GM18951 (cell line): ENCODE measurements at regions not wholly inside any gene's neighbourhood (a gene's known extent, or its start where the extent isn't known, plus 50 kb on each side); places are given as distances from the start of the nearest gene placed in this dataset.

Experiments
- POLR2A ChIP-seq: IDR thresholded peaks from 4 replicates; pipeline ENCODE4 v1.6.1; 2011; ENCODE audit warnings: mild to moderate bottlenecking; ENCODE audit not compliant: insufficient read length, insufficient read depth; ENCODE audit errors: extremely low read depth
- in situ Hi-C: fragments of 300-500 bp; cut with MboI; formaldehyde crosslinking; loops from one replicate; pipeline ENCODE4 v1.12.0; 2022; ENCODE audit warnings: low sequenced_read_pairs, mixed read lengths, inconsistent platforms; ENCODE audit not compliant: unreplicated experiment

DNA sequence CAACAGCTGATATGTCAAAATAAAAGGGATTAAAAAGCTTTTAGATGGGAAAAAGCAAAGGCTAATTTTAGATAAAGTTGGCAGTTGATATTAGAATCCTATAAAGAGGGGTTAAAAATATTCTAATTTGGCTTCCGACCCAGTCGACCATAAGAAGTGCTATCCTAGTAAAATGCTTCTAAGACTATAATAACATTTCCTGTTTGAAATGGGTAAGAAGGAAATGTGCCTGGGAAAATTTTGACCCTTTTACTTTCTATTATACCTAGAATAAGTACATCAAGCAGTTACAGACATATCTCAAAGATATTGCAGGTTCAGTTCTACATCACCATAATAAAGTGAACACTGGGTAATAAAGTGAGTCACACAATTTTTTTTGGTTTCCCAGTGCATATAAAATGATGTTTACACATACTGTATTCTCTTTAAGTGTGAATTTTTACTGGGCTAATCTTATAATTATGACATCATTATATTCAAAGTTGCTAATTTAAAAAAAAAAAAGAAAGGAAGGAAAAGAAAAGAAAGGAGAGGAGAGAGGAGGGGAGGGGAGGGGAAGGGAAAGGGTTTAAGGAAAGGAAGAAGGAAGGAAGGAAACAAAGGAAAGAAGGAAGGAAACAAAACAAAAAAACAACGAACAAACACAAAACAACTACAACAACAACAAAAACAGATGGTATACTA lies 308.2 kb upstream of the NR5A2 start:
- TF ChIP-seq POLR2A: no peak
- in situ Hi-C loops: no loop called here

DNA sequence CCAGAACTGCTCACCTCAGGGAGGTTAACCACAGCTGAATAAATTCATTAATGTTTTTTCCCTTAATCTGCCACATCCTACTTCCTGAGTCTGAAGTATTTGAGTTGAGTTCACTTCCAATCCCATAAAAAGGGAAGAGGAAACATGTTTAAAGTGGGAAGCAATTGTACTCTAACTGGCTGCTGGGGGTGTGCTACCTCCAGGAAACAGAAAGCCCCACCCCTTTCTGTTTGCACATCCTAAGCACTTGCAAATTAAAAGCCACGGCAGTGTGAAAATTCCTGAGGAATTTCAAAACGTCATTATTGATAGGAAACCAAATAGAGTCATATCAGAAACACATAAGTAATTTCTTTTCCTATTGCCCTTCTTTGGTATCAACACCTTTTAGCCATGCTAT lies 307.0 kb upstream of the NR5A2 start:
- in situ Hi-C loops: no loop called here

DNA sequence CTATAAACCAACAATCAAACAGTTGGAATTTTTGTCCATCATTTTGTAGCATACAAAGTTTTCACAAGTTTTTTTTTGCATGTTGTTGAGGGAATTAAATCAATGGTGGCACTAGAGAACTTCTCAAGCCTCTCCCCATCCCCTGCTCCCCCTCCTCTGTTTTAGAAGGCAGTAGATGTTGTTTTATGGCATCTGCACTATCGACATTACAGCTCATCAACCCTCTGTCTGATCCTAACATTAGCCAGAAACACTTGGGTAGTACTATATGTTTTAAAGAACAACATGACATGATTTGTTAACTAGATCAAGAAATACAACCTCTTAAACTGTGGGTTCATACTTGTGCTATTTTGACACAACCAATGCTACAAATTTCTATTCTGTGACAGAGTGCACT lies 306.5 kb upstream of the NR5A2 start:
- no peak for TF ChIP-seq POLR2A
- in situ Hi-C loops: no loop called here

More for the DNA sequence above, 307.0 kb upstream of the NR5A2 start:
- no peak for TF ChIP-seq POLR2A

DNA sequence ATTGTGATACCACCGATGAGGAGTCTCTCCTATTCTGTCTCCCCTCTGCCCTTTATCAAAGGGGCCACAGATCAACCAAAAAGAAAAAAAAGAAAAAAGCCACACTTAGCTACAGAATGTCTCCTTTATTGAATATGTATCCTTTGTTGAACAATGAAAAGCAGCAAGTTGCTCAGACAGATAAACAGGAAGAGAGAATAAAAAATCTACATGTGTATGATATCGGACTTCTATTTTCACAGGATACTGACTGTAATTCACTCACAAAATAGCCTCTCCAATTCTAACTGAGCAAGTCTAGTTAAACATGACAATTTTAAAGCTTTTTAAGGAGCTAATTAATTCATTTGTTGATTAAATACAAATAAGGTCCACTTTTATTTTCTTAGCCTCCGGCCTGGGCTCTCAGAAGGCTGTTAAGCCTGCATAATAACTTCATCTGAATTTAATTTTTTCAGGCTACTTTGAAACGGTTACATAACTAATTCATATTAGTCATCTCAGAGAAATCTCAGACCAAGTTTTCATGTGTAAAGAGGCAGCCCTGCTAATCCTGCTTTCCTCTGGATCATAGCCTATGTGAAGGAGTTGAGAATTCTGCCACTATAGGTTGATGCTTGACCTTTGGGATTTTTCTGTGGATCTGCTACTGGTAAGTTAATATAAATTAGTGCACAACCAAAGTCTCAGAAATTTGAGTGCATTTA lies 304.1 kb upstream of the NR5A2 start:
- no peak for TF ChIP-seq POLR2A
- in situ Hi-C loops: no loop called here

DNA sequence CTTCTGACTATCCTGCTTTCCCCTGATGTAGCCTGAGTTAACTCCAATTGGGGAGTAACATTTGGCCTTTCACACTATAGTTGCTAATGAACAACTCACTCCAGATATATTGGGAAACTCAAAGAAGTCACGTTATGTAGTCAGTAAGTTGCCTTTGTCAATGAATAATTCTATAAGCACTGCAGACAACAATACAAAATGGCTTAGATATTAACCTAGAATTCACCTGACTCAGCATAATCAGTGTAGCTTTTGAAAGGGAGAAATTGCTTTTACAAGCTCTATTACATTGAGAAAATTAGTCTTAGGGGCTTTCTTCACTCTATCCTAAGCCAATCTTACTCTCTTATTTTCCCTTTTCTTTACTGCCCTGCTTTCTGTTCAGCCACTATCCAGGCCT lies 303.5 kb upstream of the NR5A2 start:
- in situ Hi-C loops: no loop called here
- no peak for TF ChIP-seq POLR2A

DNA sequence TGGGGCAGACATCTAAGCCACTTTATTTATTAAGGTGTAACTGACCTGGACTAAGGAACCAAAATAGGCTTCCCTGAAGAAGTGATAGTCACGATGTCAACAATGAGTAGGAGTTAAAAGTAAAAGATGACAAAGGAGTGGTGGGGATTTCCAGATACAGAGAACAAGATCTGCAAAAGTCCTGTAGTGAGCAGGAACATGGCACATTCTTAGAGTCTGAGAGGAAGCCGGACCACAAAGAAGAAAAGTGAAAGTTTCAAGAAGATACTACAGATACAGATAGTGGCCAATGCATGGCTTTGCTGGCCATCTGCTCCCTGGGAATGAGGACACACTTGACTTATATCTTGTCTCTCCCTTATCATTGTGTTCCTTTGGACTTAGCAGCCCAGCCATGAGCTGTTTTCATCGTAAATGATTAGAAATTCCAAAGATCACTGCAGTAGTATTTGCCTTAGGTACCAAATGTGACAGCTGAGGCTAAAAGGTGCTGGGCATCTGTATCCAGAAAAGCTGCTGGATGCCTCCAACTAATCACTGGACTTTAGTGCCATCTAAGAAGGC lies 302.4 kb upstream of the NR5A2 start:
- no peak for TF ChIP-seq POLR2A
- in situ Hi-C loops: no loop called here

DNA sequence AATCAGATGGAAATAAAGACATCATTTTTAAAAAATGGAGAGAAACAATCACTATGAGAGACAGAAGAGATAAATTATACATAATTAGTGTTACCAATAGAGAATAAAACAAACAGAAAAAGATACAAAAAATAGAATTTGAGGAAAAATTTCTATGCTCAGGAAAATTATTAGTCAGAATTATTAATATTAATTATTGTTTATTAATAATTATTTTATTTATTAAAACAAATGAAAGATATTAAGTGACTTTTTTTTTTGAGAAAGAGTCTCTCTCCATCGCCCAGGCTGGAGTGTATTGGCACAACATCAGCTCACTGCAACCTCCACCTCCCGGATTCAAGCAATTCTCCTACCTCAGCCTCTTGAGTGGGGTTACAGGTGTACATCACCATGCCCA lies 299.8 kb upstream of the NR5A2 start:
- in situ Hi-C loops: no loop called here
- TF ChIP-seq POLR2A: no peak

DNA sequence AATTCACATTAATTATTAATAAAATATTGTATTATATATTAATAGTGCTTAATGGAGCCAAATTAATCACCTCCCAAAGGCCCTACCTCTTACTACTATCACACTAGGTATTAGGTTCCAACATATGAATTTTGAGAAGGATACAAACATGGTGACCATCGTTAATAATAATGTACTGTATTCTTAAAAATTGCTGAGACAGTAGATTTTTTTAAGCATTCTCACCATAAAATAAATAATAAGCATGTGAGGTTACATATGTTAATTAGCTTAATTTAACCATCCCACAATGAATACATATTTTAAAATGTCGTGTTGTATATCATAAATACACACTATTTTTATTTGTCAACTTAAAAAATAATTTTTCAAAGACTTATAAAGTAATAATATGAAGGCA lies 299.2 kb upstream of the NR5A2 start:
- no peak for TF ChIP-seq POLR2A
- in situ Hi-C loops: no loop called here

DNA sequence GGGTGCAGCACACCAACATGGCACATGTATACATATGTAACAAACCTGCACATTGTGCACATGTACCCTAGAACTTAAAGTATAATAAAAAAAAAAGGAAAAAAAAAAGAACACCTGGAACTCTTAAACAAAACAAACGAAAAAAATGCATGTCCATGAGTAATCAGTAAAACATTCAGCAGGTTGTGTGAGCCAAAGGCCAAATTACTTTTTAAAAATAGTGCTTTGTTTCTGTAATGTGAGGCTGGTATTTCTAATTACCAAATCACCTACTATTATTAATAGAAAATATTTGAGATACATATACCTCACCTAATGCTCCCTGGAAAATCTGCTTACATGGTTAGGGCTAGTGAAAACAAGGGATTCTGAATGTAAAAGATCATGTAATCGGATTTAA lies 294.4 kb upstream of the NR5A2 start:
- in situ Hi-C loops: no loop called here

DNA sequence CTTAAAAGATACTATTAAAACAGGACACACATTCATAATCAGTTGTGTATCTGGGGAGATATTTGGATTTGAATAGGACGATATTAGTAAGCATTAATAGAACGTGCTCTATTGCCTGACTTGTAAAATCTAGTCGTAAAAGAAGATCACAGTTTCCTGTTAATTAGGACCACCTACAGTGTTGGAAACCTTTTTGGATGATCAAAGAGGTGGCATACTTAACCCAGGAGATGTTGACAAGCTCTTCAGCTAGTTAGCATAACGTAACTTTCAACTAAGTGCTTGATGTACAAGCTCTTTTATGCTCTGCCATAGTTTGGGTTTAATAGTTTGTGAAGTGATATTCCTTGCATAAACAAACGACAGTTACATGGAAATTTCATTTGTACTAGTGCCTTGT lies 293.3 kb upstream of the NR5A2 start:
- no peak for TF ChIP-seq POLR2A
- in situ Hi-C loops: no loop called here

More for the DNA sequence above, 294.4 kb upstream of the NR5A2 start:
- no peak for TF ChIP-seq POLR2A

DNA sequence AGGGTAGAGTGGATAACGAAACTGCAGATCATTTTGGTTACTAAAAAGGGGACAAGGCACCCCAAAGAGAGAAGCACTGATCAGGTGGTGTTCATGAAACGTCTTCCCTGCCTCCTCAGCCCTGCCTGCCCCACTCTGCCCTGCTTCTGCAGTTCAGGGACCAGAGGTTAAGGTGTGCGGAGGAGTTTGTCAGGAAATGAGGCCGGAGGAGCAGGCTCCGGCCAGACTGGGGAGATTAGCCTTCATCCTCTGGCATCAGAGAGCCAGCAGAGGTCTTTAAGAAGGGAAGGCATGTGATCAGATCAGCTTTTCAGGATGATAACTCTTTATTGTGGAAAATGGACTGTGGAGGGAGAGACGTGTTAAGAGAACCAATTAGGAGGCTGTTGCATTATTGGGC lies 291.9 kb upstream of the NR5A2 start:
- in situ Hi-C loops: no loop called here
- no peak for TF ChIP-seq POLR2A

DNA sequence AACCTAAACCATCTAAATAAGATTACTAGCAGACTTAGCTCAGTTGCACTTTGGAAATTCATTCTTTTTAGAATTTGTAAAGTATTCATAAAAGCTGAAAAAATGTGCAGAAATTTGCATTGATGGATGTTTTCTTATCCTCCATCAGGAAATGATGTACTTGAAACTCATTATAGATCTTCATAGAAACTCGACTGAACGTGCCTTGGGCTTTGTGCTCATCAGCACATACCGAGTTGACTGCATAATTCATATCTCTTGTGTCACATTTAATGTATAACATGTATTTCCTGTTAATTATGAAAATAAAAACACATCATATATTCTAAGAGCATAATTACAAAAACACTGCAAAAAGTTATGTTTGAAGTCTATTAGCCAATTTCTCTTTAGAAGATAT lies 290.9 kb upstream of the NR5A2 start:
- no peak for TF ChIP-seq POLR2A
- in situ Hi-C loops: no loop called here

DNA sequence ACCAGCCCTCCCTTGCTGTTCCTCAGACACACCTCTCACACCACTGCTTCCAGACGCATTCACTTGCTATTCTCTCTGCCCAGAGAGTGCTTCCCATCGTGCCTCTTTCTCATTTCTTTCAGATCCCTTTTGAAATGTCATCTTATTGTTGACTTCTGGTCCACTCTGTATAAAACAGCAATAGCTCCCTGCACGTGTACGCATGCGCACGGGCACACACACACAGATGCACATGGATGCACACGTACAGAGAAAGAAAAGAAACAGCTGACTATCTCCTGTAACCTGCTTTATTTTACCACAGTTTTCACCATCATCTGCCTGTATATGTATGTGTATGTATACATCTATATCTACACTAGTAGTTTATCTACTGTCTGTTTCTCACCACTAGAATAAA lies 285.9 kb upstream of the NR5A2 start:
- in situ Hi-C loops: no loop called here
- no peak for TF ChIP-seq POLR2A

DNA sequence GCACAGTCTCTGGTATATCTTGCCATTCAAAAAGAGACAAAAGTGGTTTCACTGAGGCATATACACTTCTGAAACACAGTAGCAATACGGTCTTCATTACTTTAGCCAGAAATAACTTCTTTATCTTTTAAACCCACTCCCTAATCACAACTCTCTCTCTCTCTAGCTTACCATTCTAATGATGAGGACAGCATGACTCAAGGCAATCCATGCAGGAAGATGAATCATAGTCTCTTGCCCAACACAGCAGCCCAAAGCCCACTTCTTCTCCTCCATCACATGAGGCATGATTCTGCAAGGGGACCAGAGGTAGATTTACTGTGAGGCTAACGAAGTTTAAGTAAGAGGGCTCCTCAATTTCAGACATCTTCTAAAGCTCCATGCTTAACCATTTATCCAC lies 285.0 kb upstream of the NR5A2 start:
- TF ChIP-seq POLR2A: no peak
- in situ Hi-C loops: no loop called here
